ENCODE measurements at regions not wholly inside any gene's neighbourhood (a gene's known extent, or its start where the extent isn't known, plus 50 kb on each side); places are given as distances from the start of the nearest gene placed in this dataset.

- no peak overlapping the region for H3K27ac Mint-ChIP-seq
- intact Hi-C loops (cut with micrococcal nuclease): no loop called here
Measured at GRCh38 chr5:5586721-5587120, 164.2 kb downstream of the ICE1 start.

GRCh38 chr5:5585751-5586341, 163.4 kb downstream of the ICE1 start:
- no peaks in the 10 kb centered on the region for H3K36me3 Mint-ChIP-seq
- no peaks in the 10 kb centered on the region for H3K4me1 Mint-ChIP-seq
- H3K27ac Mint-ChIP-seq: no peak overlapping the region
- no peak overlapping the region for H3K4me3 Mint-ChIP-seq
- Histone ChIP-seq H3K27ac (ENCODE audit: low read depth, low read length) (no peak overlapping the region), H3K27me3 (ENCODE audit: insufficient read depth, low read length) (no peaks in the 10 kb centered on the region), H3K9me3 (ENCODE audit: control insufficient read depth in 1 of 2, low read length in 2 of 2) (no peaks in the 10 kb centered on the region), H3K36me3 (ENCODE audit: insufficient read depth, low read length) (no peaks in the 10 kb centered on the region), H3K4me3 (ENCODE audit: low read length in 2 of 2) (no peak overlapping the region), H3K4me1 (ENCODE audit: insufficient read depth, low read length) (no peaks in the 10 kb centered on the region)
- ChIA-PET POLR2A (ENCODE audit: partially characterized antibody) (no interaction called here), CTCF (ENCODE audit: partially characterized antibody) (no interaction called here)
- H3K27me3 Mint-ChIP-seq: peaks cover 7 to 8% of the 10 kb centered on the region in 2 donors
- no peaks in the 10 kb centered on the region for H3K9me3 Mint-ChIP-seq
- intact Hi-C loops (cut with micrococcal nuclease): no loop called here
- no peak for DNase-seq

More at GRCh38 chr5:5586721-5587120, 164.2 kb downstream of the ICE1 start:
- ChIA-PET CTCF (ENCODE audit: partially characterized antibody) (no interaction called here), POLR2A (ENCODE audit: partially characterized antibody) (no interaction called here)
- H3K4me1 ChIP-seq (ENCODE audit: insufficient read depth, low read length): no peaks in the 10 kb centered on the region
- DNase-seq: no peak
- no peaks in the 10 kb centered on the region for H3K9me3 ChIP-seq (ENCODE audit: control insufficient read depth in 1 of 2, low read length in 2 of 2)
- Mint-ChIP-seq H3K36me3 (no peaks in the 10 kb centered on the region), H3K9me3 (no peaks in the 10 kb centered on the region), H3K4me3 (no peak overlapping the region), H3K4me1 (no peaks in the 10 kb centered on the region), H3K27me3 (peaks cover 7 to 8% of the 10 kb centered on the region in 2 donors)
- no peak overlapping the region for H3K27ac ChIP-seq (ENCODE audit: low read depth, low read length)
- H3K27me3 ChIP-seq (ENCODE audit: insufficient read depth, low read length): no peaks in the 10 kb centered on the region
- no peak overlapping the region for H3K4me3 ChIP-seq (ENCODE audit: low read length in 2 of 2)
- no peaks in the 10 kb centered on the region for H3K36me3 ChIP-seq (ENCODE audit: insufficient read depth, low read length)

- H3K4me3 ChIP-seq (ENCODE audit: low read length in 2 of 2): no peak overlapping the region
- no peak for DNase-seq
- no peaks in the 10 kb centered on the region for H3K4me1 Mint-ChIP-seq
- no peaks in the 10 kb centered on the region for H3K36me3 Mint-ChIP-seq
- H3K27ac ChIP-seq (ENCODE audit: low read depth, low read length): no peak overlapping the region
- intact Hi-C loops (cut with micrococcal nuclease): no loop called here
- H3K36me3 ChIP-seq (ENCODE audit: insufficient read depth, low read length): no peaks in the 10 kb centered on the region
- H3K27ac Mint-ChIP-seq: no peak overlapping the region
- peaks cover 0 to 2% (median 0%) of the 10 kb centered on the region in 8 donors for H3K9me3 Mint-ChIP-seq
- ChIA-PET CTCF (ENCODE audit: partially characterized antibody) (no interaction called here), POLR2A (ENCODE audit: partially characterized antibody) (no interaction called here)
- no peak overlapping the region for H3K4me3 Mint-ChIP-seq
- H3K9me3 ChIP-seq (ENCODE audit: control insufficient read depth in 1 of 2, low read length in 2 of 2): no peaks in the 10 kb centered on the region
- H3K27me3 Mint-ChIP-seq: peaks cover 3 to 8% of the 10 kb centered on the region in 2 donors
- no peaks in the 10 kb centered on the region for H3K27me3 ChIP-seq (ENCODE audit: insufficient read depth, low read length)
- H3K4me1 ChIP-seq (ENCODE audit: insufficient read depth, low read length): no peaks in the 10 kb centered on the region
Measured at GRCh38 chr5:5584751-5585150, 162.3 kb downstream of the ICE1 start.

GRCh38 chr5:5584236-5584745, 161.8 kb downstream of the ICE1 start:
- no peaks in the 10 kb centered on the region for H3K4me1 Mint-ChIP-seq
- no peak overlapping the region for H3K4me3 Mint-ChIP-seq
- Histone ChIP-seq H3K27me3 (ENCODE audit: insufficient read depth, low read length) (no peaks in the 10 kb centered on the region), H3K9me3 (ENCODE audit: control insufficient read depth in 1 of 2, low read length in 2 of 2) (no peaks in the 10 kb centered on the region), H3K4me1 (ENCODE audit: insufficient read depth, low read length) (no peaks in the 10 kb centered on the region), H3K27ac (ENCODE audit: low read depth, low read length) (no peak overlapping the region), H3K4me3 (ENCODE audit: low read length in 2 of 2) (no peak overlapping the region), H3K36me3 (ENCODE audit: insufficient read depth, low read length) (no peaks in the 10 kb centered on the region)
- intact Hi-C loops (cut with micrococcal nuclease): no loop called here
- no peak overlapping the region for H3K27ac Mint-ChIP-seq
- ChIA-PET POLR2A (ENCODE audit: partially characterized antibody) (no interaction called here), CTCF (ENCODE audit: partially characterized antibody) (no interaction called here)
- DNase-seq: no peak
- H3K36me3 Mint-ChIP-seq: no peaks in the 10 kb centered on the region
- peaks cover 0 to 2% (median 0%) of the 10 kb centered on the region in 8 donors for H3K9me3 Mint-ChIP-seq
- peaks cover 3 to 8% of the 10 kb centered on the region in 2 donors for H3K27me3 Mint-ChIP-seq

- no peak for DNase-seq
- Mint-ChIP-seq H3K27me3 (peaks cover 3 to 8% of the 10 kb centered on the region in 2 donors), H3K9me3 (peaks cover 0 to 2% (median 0%) of the 10 kb centered on the region in 8 donors), H3K27ac (no peak overlapping the region), H3K4me1 (no peaks in the 10 kb centered on the region), H3K4me3 (no peak overlapping the region), H3K36me3 (no peaks in the 10 kb centered on the region)
- no peaks in the 10 kb centered on the region for H3K27me3 ChIP-seq (ENCODE audit: insufficient read depth, low read length)
- no peaks in the 10 kb centered on the region for H3K9me3 ChIP-seq (ENCODE audit: control insufficient read depth in 1 of 2, low read length in 2 of 2)
- intact Hi-C loops (cut with micrococcal nuclease): no loop called here
- CTCF ChIA-PET (ENCODE audit: partially characterized antibody): no interaction called here
- no peaks in the 10 kb centered on the region for H3K4me1 ChIP-seq (ENCODE audit: insufficient read depth, low read length)
- no peak overlapping the region for H3K27ac ChIP-seq (ENCODE audit: low read depth, low read length)
- POLR2A ChIA-PET (ENCODE audit: partially characterized antibody): no interaction called here
- H3K4me3 ChIP-seq (ENCODE audit: low read length in 2 of 2): no peak overlapping the region
- no peaks in the 10 kb centered on the region for H3K36me3 ChIP-seq (ENCODE audit: insufficient read depth, low read length)
Measured at GRCh38 chr5:5583832-5584231, 161.4 kb downstream of the ICE1 start.

- ChIA-PET CTCF (ENCODE audit: partially characterized antibody) (no interaction called here), POLR2A (ENCODE audit: partially characterized antibody) (no interaction called here)
- no peaks in the 10 kb centered on the region for H3K4me1 ChIP-seq (ENCODE audit: insufficient read depth, low read length)
- Mint-ChIP-seq H3K4me1 (no peaks in the 10 kb centered on the region), H3K36me3 (no peaks in the 10 kb centered on the region), H3K9me3 (peaks cover 0 to 2% (median 0%) of the 10 kb centered on the region in 8 donors), H3K27ac (peak overlapping the region in 1 of 7 donors; percentile 15), H3K27me3 (peaks cover 3 to 8% of the 10 kb centered on the region in 2 donors), H3K4me3 (no peak overlapping the region)
- no peaks in the 10 kb centered on the region for H3K9me3 ChIP-seq (ENCODE audit: control insufficient read depth in 1 of 2, low read length in 2 of 2)
- no peaks in the 10 kb centered on the region for H3K27me3 ChIP-seq (ENCODE audit: insufficient read depth, low read length)
- no peak overlapping the region for H3K27ac ChIP-seq (ENCODE audit: low read depth, low read length)
- no peaks in the 10 kb centered on the region for H3K36me3 ChIP-seq (ENCODE audit: insufficient read depth, low read length)
- no peak for DNase-seq
- H3K4me3 ChIP-seq (ENCODE audit: low read length in 2 of 2): no peak overlapping the region
- intact Hi-C loops (cut with micrococcal nuclease): no loop called here
Measured at GRCh38 chr5:5583023-5583765, 160.7 kb downstream of the ICE1 start.

GRCh38 chr5:5581080-5581479, 158.6 kb downstream of the ICE1 start:
- intact Hi-C loops (cut with micrococcal nuclease): no loop called here
- POLR2A ChIA-PET (ENCODE audit: partially characterized antibody): no interaction called here
- Mint-ChIP-seq H3K4me1 (no peaks in the 10 kb centered on the region), H3K9me3 (peaks cover 0 to 2% (median 0%) of the 10 kb centered on the region in 8 donors), H3K27me3 (peaks cover 1 to 3% of the 10 kb centered on the region in 2 donors), H3K27ac (no peak overlapping the region), H3K4me3 (no peak overlapping the region), H3K36me3 (no peaks in the 10 kb centered on the region)
- H3K4me3 ChIP-seq (ENCODE audit: low read length in 2 of 2): no peak overlapping the region
- H3K36me3 ChIP-seq (ENCODE audit: insufficient read depth, low read length): no peaks in the 10 kb centered on the region
- no peaks in the 10 kb centered on the region for H3K9me3 ChIP-seq (ENCODE audit: control insufficient read depth in 1 of 2, low read length in 2 of 2)
- CTCF ChIA-PET (ENCODE audit: partially characterized antibody): no interaction called here
- no peaks in the 10 kb centered on the region for H3K4me1 ChIP-seq (ENCODE audit: insufficient read depth, low read length)
- no peaks in the 10 kb centered on the region for H3K27me3 ChIP-seq (ENCODE audit: insufficient read depth, low read length)
- no peak overlapping the region for H3K27ac ChIP-seq (ENCODE audit: low read depth, low read length)
- no peak for DNase-seq

Data from CD4-positive, alpha-beta memory T cell (primary cell).